OCI-LY3 (cell line): ENCODE measurements at regions not wholly inside any gene's neighbourhood (a gene's known extent, or its start where the extent isn't known, plus 50 kb on each side); places are given as distances from the start of the nearest gene placed in this dataset.

Source experiments
- H2AFZ ChIP-seq: fragments of 200-600, 300-600 bp; shearing (Covaris generic); 2 replicates; pipeline ENCODE4 v1.6.0; 2014; ENCODE audit warnings: antibody characterized with exemption, low read depth, low read length
- H3K27ac ChIP-seq: fragments of 200-600, 300-600 bp; sonication (generic); 2 replicates; pipeline ENCODE4 v1.5.1; 2014; ENCODE audit warnings: mild to moderate bottlenecking, low read length, moderate library complexity, mixed read lengths
- H3K27me3 ChIP-seq: fragments of 200-600, 300-600 bp; sonication (generic); 2 replicates; pipeline ENCODE4 v1.6.1; 2014; ENCODE audit warnings: low read depth, low read length, mixed read lengths
- H3K36me3 ChIP-seq: fragments of 200-600, 300-600 bp; sonication (generic); replicated peaks from 2 replicates; pipeline ENCODE3; 2014; ENCODE audit warnings: low read depth, low read length, mixed read lengths
- H3K4me1 ChIP-seq: fragments of 300-600, 200-600 bp; sonication (generic); 2 replicates; pipeline ENCODE4 v1.6.1; 2014; ENCODE audit warnings: low read length, mixed read lengths
- H3K4me2 ChIP-seq: fragments of 200-600, 300-600 bp; sonication (generic); 2 replicates; pipeline ENCODE4 v1.6.1; 2014; ENCODE audit warnings: low read length, mixed read lengths
- H3K4me3 ChIP-seq: fragments of 300-600, 200-600 bp; sonication (generic); 2 replicates; pipeline ENCODE4 v1.5.1; 2014; ENCODE audit warnings: antibody characterized with exemption, mild to moderate bottlenecking, low read length, moderate library complexity
- H3K79me2 ChIP-seq: fragments of 300-600, 200-600 bp; shearing (Covaris generic); 2 replicates; pipeline ENCODE4 v1.6.1; 2014; ENCODE audit warnings: mild to moderate bottlenecking, low read length, mixed read lengths
- H3K9ac ChIP-seq: fragments of 300-600, 200-600 bp; shearing (Covaris generic); 2 replicates; pipeline ENCODE4 v1.6.0; 2014; ENCODE audit warnings: mild to moderate bottlenecking, low read length, moderate library complexity
- H3K9me3 ChIP-seq: fragments of 200-600, 300-600 bp; shearing (Covaris generic); 2 replicates; pipeline ENCODE4 v1.6.1; 2014; ENCODE audit warnings: low read length, mixed read lengths; ENCODE audit not compliant: insufficient read depth
- H4K20me1 ChIP-seq: fragments of 200-600, 300-600 bp; sonication (generic); 2 replicates; pipeline ENCODE4 v1.6.1; 2016; ENCODE audit warnings: low read length, mixed read lengths; ENCODE audit not compliant: insufficient read depth
- CTCF ChIP-seq: fragments of 200-600, 300-600 bp; sonication (generic); IDR thresholded peaks from 2 replicates; pipeline ENCODE4 v1.5.1; 2014; ENCODE audit warnings: antibody characterized with exemption, low read length, low read depth
- EZH2phosphoT487 ChIP-seq: fragments of 200-600 bp; shearing (Covaris generic); IDR thresholded peaks from 2 replicates; pipeline ENCODE4 v1.6.1; 2018; ENCODE audit warnings: antibody characterized with exemption, mixed run types, low read depth

- H3K9me3 ChIP-seq: no peaks in the 10 kb centered on the region
- no peaks in the 10 kb centered on the region for H3K79me2 ChIP-seq
- no peak overlapping the region for H3K27ac ChIP-seq
- no peak overlapping the region for H3K4me2 ChIP-seq
- H3K9ac ChIP-seq: no peak overlapping the region
- H3K4me3 ChIP-seq: no peak overlapping the region
- H3K36me3 ChIP-seq: no peaks in the 10 kb centered on the region
- TF ChIP-seq EZH2phosphoT487 (no peak), CTCF (no peak)
- no peaks in the 10 kb centered on the region for H3K4me1 ChIP-seq
- no peaks in the 10 kb centered on the region for H3K27me3 ChIP-seq
- H2AFZ ChIP-seq: no peak overlapping the region
- no peaks in the 10 kb centered on the region for H4K20me1 ChIP-seq
Observed at GRCh38 chr2:225865468-225865867, 466.0 kb downstream of the NYAP2 start.

- Histone ChIP-seq H3K27me3 (no peaks in the 10 kb centered on the region), H4K20me1 (no peaks in the 10 kb centered on the region), H3K9ac (no peak overlapping the region), H2AFZ (no peak overlapping the region), H3K27ac (no peak overlapping the region), H3K9me3 (no peaks in the 10 kb centered on the region), H3K4me3 (no peak overlapping the region), H3K4me2 (no peak overlapping the region), H3K79me2 (no peaks in the 10 kb centered on the region), H3K4me1 (no peaks in the 10 kb centered on the region), H3K36me3 (no peaks in the 10 kb centered on the region)
- no peak for TF ChIP-seq CTCF
- no peak for TF ChIP-seq EZH2phosphoT487
Observed at GRCh38 chr2:225864394-225864793, 464.9 kb downstream of the NYAP2 start.

- TF ChIP-seq EZH2phosphoT487 (no peak), CTCF (no peak)
- H3K4me2 ChIP-seq: no peak overlapping the region
Observed at GRCh38 chr2:225842939-225843338, 443.4 kb downstream of the NYAP2 start.

GRCh38 chr2:225841314-225841713 is 441.8 kb downstream of the NYAP2 start:
- H4K20me1 ChIP-seq: no peaks in the 10 kb centered on the region
- no peaks in the 10 kb centered on the region for H3K9me3 ChIP-seq
- no peak overlapping the region for H3K4me3 ChIP-seq
- no peaks in the 10 kb centered on the region for H3K4me1 ChIP-seq
- no peaks in the 10 kb centered on the region for H3K79me2 ChIP-seq
- H3K27ac ChIP-seq: no peak overlapping the region
- H3K27me3 ChIP-seq: no peaks in the 10 kb centered on the region
- H2AFZ ChIP-seq: no peak overlapping the region
- H3K4me2 ChIP-seq: no peak overlapping the region
- no peak overlapping the region for H3K9ac ChIP-seq
- H3K36me3 ChIP-seq: no peaks in the 10 kb centered on the region
- no peak for TF ChIP-seq CTCF
- TF ChIP-seq EZH2phosphoT487: no peak

More at GRCh38 chr2:225842939-225843338, 443.4 kb downstream of the NYAP2 start:
- Histone ChIP-seq H3K36me3 (no peaks in the 10 kb centered on the region), H3K27me3 (no peaks in the 10 kb centered on the region), H4K20me1 (no peaks in the 10 kb centered on the region), H2AFZ (no peak overlapping the region), H3K9ac (no peak overlapping the region), H3K4me3 (no peak overlapping the region), H3K27ac (no peak overlapping the region), H3K9me3 (no peaks in the 10 kb centered on the region), H3K79me2 (no peaks in the 10 kb centered on the region), H3K4me1 (no peaks in the 10 kb centered on the region)
